Eye (tissue), 1 donor: ENCODE measurements at regions not wholly inside any gene's neighbourhood (a gene's known extent, or its start where the extent isn't known, plus 50 kb on each side); places are given as distances from the start of the nearest gene placed in this dataset.

ENCODE experiments used
- DNase-seq: peaks from one replicate; pipeline ENCODE4 v3.0.0-alpha.2; 2015

- no peak for DNase-seq
Measured at GRCh38 chr6:21824431-21825177, 231.1 kb downstream of the SOX4 start.

GRCh38 chr6:21826023-21826422 is 232.5 kb downstream of the SOX4 start:
- peak; percentile 32 for DNase-seq

DNA sequence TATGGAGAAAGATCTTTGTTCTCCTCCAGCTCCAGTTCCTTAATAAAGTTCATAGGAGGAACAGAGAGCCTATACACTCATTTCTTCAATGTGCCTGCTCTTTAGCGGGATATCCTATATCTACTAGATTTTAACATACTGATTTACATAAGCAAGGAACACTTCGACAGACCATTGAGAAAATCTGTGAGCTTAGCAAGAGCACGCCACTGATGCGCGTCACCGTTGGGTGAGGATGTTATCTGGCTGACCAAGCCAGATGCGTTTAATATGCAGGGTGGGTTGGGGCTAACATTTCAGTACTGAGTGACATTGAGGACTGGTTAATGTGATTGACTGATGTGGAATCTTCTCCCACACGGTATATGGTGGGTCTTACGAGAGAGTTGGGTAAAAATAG is 233.4 kb downstream of the SOX4 start:
- no peak for DNase-seq

GRCh38 chr6:21827425-21828202 is 234.1 kb downstream of the SOX4 start:
- DNase-seq, result peak; percentile 53

DNA sequence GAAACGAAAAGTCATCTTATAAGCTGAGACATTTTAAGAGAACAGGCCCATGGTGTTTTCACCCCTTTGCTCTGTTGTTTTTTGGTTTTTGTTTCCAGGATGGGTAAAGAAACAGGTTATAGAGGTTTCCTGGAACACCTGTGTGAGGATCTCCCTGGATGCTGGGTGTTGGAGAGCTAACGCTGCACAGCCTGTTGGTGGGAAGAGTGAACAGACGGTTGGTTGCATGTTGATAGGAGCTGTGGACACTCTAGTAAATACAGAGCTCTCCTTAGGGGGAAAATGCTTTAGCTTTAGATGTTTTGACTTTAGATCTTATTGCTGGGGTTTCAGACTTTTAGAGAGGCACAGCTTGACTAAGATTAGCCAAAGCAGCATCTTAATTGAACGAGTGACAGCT is 235.2 kb downstream of the SOX4 start:
- DNase-seq, result peak; percentile 36

- DNase-seq, result no peak
Measured at GRCh38 chr6:21829126-21829525, 235.6 kb downstream of the SOX4 start.

DNA sequence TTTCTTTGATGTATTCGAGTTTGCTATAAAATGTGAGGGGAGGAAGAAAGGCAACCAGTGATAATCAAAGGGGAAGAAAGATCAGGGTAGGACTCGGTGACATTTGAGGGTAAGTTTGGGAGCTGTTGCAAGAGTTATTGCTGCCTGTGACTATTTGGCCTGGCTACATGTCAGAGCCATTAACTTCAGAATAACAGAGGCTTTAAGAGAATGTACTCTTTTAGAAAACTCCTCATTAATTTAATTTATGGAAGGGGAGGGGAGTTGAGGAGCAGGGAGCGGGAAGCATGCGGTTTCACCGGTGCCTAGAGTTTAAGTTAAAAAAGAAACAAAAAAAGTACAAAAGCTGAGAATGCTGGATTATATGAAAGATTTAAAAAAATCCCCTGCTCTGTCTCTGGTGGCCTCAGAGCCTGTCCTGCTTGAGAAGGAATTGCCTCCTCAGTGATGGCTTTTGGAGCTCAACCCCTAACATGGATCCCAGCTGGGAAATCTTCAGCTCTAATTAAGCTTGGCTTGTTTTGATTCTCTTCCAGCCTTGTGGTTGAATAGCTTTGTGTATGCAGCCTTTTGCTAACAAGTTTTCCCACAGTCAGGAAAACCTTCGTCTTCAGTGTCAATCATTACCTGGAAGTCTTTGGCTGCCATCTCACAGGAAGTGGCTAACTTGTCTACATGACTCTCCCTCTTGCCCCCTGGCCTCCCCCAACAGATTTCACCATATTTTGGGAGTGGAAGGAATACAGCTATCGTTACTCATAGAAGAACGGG is 238.2 kb downstream of the SOX4 start:
- DNase-seq, result peak; percentile 87

DNA sequence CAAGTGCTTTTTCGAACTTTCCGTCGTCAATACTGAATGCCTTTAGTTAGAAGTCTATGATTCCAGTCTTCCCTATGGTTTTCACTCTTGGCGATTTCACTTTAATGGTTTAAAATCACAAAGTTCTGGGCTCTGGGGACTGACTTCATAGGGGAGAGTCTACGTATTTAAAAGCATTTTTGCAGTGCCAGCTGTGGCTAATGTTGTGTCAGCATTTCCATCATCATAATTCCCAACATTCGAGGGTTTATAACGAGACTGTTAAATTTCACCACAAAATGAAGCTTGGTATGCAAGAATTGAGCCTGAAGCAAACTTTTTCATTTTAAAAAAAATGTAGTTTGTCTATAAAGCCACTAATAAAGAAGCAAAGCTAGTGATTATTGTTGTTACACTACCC is 242.7 kb downstream of the SOX4 start:
- DNase-seq, result peak; percentile 65

- DNase-seq, result peak; percentile 38
Measured at GRCh38 chr6:21836772-21837425, 243.3 kb downstream of the SOX4 start.

DNA sequence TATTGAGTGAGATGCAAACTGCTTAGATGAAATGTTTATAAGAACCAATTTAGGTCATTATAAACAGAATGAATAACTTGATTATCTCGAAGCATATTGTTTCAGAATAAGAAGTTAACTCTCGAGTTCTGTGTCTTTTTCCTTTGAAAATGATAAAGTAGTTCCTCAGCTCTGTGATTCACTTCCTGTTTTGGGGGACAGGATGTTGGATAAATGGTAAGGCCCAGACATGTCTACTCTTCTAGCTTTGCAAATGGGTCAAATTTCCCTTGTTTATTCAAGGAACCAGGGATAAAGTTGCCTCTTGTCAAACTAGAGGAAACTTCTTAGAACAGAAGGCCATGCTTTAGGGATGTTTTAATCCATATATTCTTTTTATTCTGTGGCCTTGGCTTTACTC is 246.9 kb downstream of the SOX4 start:
- DNase-seq, result no peak

DNA sequence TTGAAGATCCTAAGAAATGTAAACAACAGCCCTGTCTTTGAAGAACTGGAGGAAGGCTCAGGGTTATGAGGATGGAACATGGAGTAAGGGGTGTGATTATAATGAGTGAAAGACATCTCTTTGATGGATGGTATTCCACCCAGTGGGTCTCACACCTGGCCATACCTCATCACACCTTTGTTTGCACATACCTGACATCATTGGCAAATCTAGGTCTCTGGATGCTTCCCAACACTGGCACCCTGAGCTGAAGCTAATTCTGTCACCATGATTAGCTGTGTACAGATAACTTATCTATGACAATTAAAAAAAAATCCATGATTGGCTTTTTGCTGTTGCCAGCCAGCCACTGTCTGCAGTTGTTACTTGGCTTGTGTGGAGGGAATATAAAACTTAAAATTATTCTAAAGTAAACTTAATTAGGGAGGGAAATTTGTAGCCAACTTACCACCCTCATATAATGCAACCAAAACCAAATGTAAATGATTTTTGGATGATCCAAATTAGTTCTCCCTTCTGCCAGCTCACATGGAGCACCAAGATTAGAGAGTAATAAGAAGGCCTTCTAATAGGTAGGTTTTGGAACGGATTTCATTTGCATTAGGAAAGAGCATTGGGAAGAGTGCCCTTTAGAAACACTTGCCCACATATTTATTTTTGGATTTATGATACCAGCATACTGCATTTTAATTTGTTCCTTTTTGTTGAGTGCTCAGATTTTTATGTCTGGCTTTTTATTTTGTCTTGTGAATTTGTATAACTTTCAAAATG is 249.5 kb downstream of the SOX4 start:
- DNase-seq, result peak; percentile 26

GRCh38 chr6:21844120-21844917 is 250.8 kb downstream of the SOX4 start:
- peak; percentile 88 for DNase-seq

DNA sequence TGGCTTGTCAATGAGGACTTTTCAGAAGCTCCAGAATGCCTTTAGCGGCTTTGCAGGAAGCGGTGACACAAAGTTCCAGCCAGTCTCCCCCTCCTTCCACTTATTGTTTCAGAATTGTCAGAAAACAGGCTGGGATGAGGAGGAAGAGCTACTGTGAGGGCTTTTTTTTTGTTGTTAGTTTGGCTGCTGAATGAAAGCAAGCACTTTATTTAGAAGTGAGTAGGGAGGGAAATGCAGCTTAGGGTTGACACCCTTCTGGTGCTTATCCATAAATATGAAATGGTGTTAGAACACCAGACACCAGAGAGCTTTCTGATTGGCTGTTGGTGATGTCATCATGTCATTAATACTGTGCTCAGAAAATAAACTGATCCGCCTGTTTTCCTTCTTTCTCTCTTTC is 251.5 kb downstream of the SOX4 start:
- peak; percentile 89 for DNase-seq

DNA sequence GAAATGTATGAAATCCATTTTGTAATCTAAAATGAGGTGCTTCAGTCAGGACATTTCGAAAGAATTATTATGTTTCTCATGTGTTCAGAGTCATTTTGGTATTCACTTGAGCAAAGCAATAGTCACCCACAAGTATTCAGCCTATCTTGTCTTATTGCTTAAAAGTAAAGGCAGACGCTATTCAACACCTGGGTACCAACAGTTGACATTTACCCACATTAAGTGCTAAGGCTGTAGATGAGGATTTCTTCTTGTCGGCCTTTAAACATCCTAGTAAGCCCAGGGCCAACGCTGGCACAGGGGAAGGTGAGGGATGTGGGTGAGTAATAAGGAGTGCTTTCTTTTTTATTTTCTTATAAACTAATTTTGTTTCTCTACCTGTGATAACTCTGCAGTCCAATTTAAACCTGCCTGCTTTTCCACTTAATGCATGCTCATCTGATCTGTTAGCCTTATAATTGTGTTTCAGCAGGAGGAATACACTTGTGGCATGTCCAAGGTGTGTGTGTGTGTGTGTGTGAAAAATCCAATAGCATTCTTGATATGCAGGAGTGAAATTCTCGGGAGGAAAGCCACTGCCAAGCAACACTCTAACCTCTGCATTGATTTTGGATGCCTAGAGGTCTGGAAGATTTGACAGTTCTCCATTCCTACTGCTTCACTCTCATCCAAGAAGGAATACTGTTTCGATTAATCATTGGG is 252.0 kb downstream of the SOX4 start:
- DNase-seq, result peak; percentile 54

GRCh38 chr6:21846541-21847451 is 253.2 kb downstream of the SOX4 start:
- DNase-seq, result peak; percentile 76

- DNase-seq, result no peak
Measured at GRCh38 chr6:21847711-21848480, 254.3 kb downstream of the SOX4 start.

DNA sequence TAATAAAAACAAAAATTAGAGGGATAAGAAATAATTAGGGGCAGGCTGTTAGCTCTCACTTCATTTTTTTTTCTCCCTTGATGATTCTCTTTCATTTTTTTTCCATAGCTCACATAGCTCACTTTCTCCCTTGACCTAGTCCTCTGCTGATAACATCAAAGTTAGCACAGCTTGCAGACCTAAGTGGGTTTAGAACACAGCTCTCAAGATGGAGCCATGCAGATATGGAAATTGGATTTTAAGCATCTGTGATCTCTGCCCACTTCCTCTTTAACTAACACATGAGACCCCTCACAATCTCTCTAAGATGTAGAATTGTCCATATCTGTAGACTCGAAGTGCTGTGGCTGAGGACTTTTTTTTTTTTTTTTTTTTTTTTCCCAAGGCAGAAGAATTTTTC is 257.1 kb downstream of the SOX4 start:
- no peak for DNase-seq

DNA sequence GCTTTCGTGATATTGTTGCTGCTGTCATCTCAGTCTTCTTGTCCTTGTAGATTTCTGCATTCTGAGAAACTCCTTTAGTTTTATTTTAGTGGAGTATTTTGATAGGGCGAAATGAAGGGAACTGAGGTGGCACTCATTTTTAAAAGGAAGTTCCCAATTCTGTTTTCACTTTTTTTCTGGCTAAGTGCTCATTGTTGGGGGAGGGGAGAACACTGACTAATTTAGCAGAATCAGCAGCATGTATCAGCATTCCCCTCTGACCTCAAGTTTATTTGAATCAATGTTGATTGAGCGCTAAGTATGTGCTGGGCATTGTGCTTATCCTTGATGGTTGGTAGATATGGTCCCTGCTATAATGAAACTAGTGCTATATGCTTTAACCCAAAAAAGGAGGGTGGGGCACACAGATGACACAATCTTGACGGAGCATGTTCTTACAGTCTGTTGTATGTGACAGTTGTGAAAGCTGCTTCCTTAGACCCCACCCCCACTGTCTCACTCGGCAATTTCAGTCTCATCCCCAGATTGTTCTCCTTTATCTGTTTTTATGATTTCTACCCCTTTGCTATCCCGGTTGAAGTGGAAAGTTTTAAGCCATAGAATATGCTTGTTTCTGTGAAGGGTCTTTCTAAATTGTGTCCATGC is 262.4 kb downstream of the SOX4 start:
- peak; percentile 17 for DNase-seq
